IMR-90 (cell line): ENCODE measurements at regions not wholly inside any gene's neighbourhood (a gene's known extent, or its start where the extent isn't known, plus 50 kb on each side); places are given as distances from the start of the nearest gene placed in this dataset.

Experiments
- ATAC-seq: fragments of 200-7000 bp; cut with Tn5 transposase; 2 replicates; pipeline ENCODE4 v1.9.1; 2020; ENCODE audit warnings: low read depth, mild to moderate bottlenecking, moderate library complexity
- BruUV-seq: library from RNA; stranded (reverse); fragments of 400-500 nt; replicated peaks from 2 replicates; lab custom pipeline; 2021; lab: Mats Ljungman, UMichigan
- CTCF ChIA-PET: fragments of 300-600 bp; formaldehyde crosslinking; extraction: SDS; loops from one replicate; lab custom pipeline; 2021; ENCODE audit warnings: antibody characterized with exemption; lab: Yijun Ruan, JAX
- POLR2A ChIA-PET: fragments of 300-600 bp; sonication (Branson Sonifier 250); formaldehyde crosslinking; loops from one replicate; lab custom pipeline; 2022; ENCODE audit warnings: antibody characterized with exemption; ENCODE audit not compliant: unreplicated experiment; lab: Charles Lee
- DNase-seq: peaks from one replicate; pipeline ENCODE4 v3.0.0; 2013
- H2AFZ ChIP-seq: replicated peaks from 2 replicates; pipeline ENCODE3; 2013; ENCODE audit warnings: low read length, mild to moderate bottlenecking; ENCODE audit not compliant: poor library complexity
- H2AK5ac ChIP-seq: 2 replicates; pipeline ENCODE4 v1.6.1; 2013; ENCODE audit warnings: low read depth, low read length, inconsistent platforms
- H2AK9ac ChIP-seq: replicated peaks from 2 replicates; pipeline ENCODE3; 2013; ENCODE audit warnings: mild to moderate bottlenecking, low read depth, low read length, moderate library complexity; ENCODE audit not compliant: poor library complexity
- H2BK120ac ChIP-seq: 2 replicates; pipeline ENCODE4 v1.6.1; 2013; ENCODE audit warnings: low read depth, low read length, inconsistent platforms
- H2BK15ac ChIP-seq: 3 replicates; pipeline ENCODE4 v1.6.1; 2013; ENCODE audit warnings: low read depth, low read length, inconsistent platforms
- H2BK20ac ChIP-seq: 2 replicates; pipeline ENCODE4 v1.6.1; 2013; ENCODE audit warnings: low read depth, mild to moderate bottlenecking, inconsistent platforms, low read length, moderate library complexity
- H2BK5ac ChIP-seq: 2 replicates; pipeline ENCODE4 v1.6.1; 2013; ENCODE audit warnings: mild to moderate bottlenecking, low read depth, low read length, inconsistent platforms; ENCODE audit not compliant: poor library complexity, severe bottlenecking
- H3K14ac ChIP-seq: replicated peaks from 2 replicates; pipeline ENCODE4 v1.6.1; 2013; ENCODE audit warnings: low read depth, low read length, inconsistent platforms
- H3K18ac ChIP-seq: 2 replicates; pipeline ENCODE4 v1.6.1; 2013; ENCODE audit warnings: low read depth, low read length, control low read depth
- H3K23ac ChIP-seq: 2 replicates; pipeline ENCODE4 v1.6.1; 2013; ENCODE audit warnings: low read depth, low read length, inconsistent platforms
- H3K27ac ChIP-seq: 2 replicates; pipeline ENCODE4 v1.5.1; 2013; ENCODE audit warnings: mild to moderate bottlenecking, control low read depth, low read length; ENCODE audit not compliant: insufficient read depth
- H3K27me3 ChIP-seq: 2 replicates; pipeline ENCODE4 v1.6.1; 2013; ENCODE audit warnings: low read length; ENCODE audit not compliant: control insufficient read depth, insufficient read depth
- H3K36me3 ChIP-seq: 2 replicates; pipeline ENCODE4 v1.6.1; 2013; ENCODE audit warnings: low read length, mixed read lengths; ENCODE audit not compliant: control insufficient read depth, insufficient read depth
- H3K4ac ChIP-seq: 2 replicates; pipeline ENCODE4 v1.6.1; 2013; ENCODE audit warnings: low read depth, low read length, inconsistent platforms
- H3K4me1 ChIP-seq: 2 replicates; pipeline ENCODE4 v1.6.1; 2013; ENCODE audit warnings: low read length, mixed read lengths; ENCODE audit not compliant: control insufficient read depth, insufficient read depth
- H3K4me2 ChIP-seq: 2 replicates; pipeline ENCODE4 v1.6.1; 2013; ENCODE audit warnings: low read depth, mild to moderate bottlenecking, control low read depth, low read length, moderate library complexity
- H3K4me3 ChIP-seq: 2 replicates; pipeline ENCODE4 v1.5.1; 2013; ENCODE audit warnings: low read depth, mild to moderate bottlenecking, control low read depth, low read length, moderate library complexity; ENCODE audit not compliant: insufficient read depth
- H3K56ac ChIP-seq: 2 replicates; pipeline ENCODE4 v1.6.1; 2013; ENCODE audit warnings: low read length, inconsistent platforms; ENCODE audit not compliant: insufficient read depth; ENCODE audit errors: extremely low read depth
- H3K79me1 ChIP-seq, 2 experiments: 2 replicates each; pipeline ENCODE4 v1.6.1; 2013; ENCODE audit warnings: low read length in 2 of 2, inconsistent platforms in 1 of 2, low read depth in 1 of 2
- H3K9ac ChIP-seq: 2 replicates; pipeline ENCODE4 v1.6.1; 2013; ENCODE audit warnings: low read depth, low read length, control low read depth
- H3K9me1 ChIP-seq: 2 replicates; pipeline ENCODE4 v1.6.1; 2013; ENCODE audit warnings: low read length, inconsistent platforms; ENCODE audit not compliant: insufficient read depth
- H3K9me3 ChIP-seq: 2 replicates; pipeline ENCODE4 v1.6.1; 2013; ENCODE audit warnings: low read length; ENCODE audit not compliant: control insufficient read depth, insufficient read depth
- H4K20me1 ChIP-seq: 2 replicates; pipeline ENCODE4 v1.6.1; 2013; ENCODE audit warnings: low read length, inconsistent platforms; ENCODE audit not compliant: insufficient read depth
- H4K5ac ChIP-seq: 2 replicates; pipeline ENCODE4 v1.6.1; 2013; ENCODE audit warnings: mild to moderate bottlenecking, low read depth, low read length, control low read depth
- H4K8ac ChIP-seq, 2 experiments: 2 replicates each; pipeline ENCODE4 v1.6.1; 2013; ENCODE audit warnings: low read depth in 2 of 2, low read length in 2 of 2, control low read depth in 1 of 2, inconsistent platforms in 1 of 2
- H4K91ac ChIP-seq: 2 replicates; pipeline ENCODE4 v1.6.1; 2013; ENCODE audit warnings: low read depth, low read length, inconsistent platforms; ENCODE audit not compliant: insufficient read depth
- BHLHE40 ChIP-seq: fragments of 150-350 bp; IDR thresholded peaks from 2 replicates; pipeline ENCODE4 v1.6.1; 2016; ENCODE audit warnings: mild to moderate bottlenecking, low read depth, low read length
- CEBPB ChIP-seq: IDR thresholded peaks from 2 replicates; pipeline ENCODE4 v1.6.1; 2012; ENCODE audit warnings: low read depth, low read length, improper control_type of control experiment
- CHD1 ChIP-seq: IDR thresholded peaks from 2 replicates; pipeline ENCODE4 v1.6.1; 2012; ENCODE audit warnings: low read depth, low read length, improper control_type of control experiment
- ELK1 ChIP-seq: fragments of 150-350 bp; IDR thresholded peaks from 2 replicates; pipeline ENCODE4 v1.6.1; 2016; ENCODE audit warnings: low read depth, mild to moderate bottlenecking, low read length, moderate library complexity, borderline replicate concordance
- FOS ChIP-seq: fragments of 150-350 bp; IDR thresholded peaks from 2 replicates; pipeline ENCODE4 v1.6.1; 2016; ENCODE audit warnings: low read depth, low read length
- MAFK ChIP-seq: IDR thresholded peaks from 2 replicates; pipeline ENCODE4 v1.6.1; 2012; ENCODE audit warnings: low read depth, low read length, improper control_type of control experiment
- MAZ ChIP-seq: IDR thresholded peaks from 2 replicates; pipeline ENCODE4 v1.6.1; 2012; ENCODE audit warnings: low read depth, mild to moderate bottlenecking, low read length, improper control_type of control experiment, moderate library complexity, borderline replicate concordance
- MXI1 ChIP-seq: IDR thresholded peaks from 2 replicates; pipeline ENCODE4 v1.6.1; 2012; ENCODE audit warnings: low read depth, mild to moderate bottlenecking, low read length, moderate library complexity, borderline replicate concordance
- NFE2L2 ChIP-seq: fragments of 150-350 bp; IDR thresholded peaks from 2 replicates; pipeline ENCODE4 v1.6.1; 2016; ENCODE audit warnings: low read depth, mild to moderate bottlenecking, low read length
- POLR2A ChIP-seq: IDR thresholded peaks from 2 replicates; pipeline ENCODE4 v1.6.1; 2012; ENCODE audit warnings: mild to moderate bottlenecking, low read depth, low read length
- RAD21 ChIP-seq: IDR thresholded peaks from 2 replicates; pipeline ENCODE4 v1.6.1; 2012; ENCODE audit warnings: low read length, improper control_type of control experiment
- RCOR1 ChIP-seq: IDR thresholded peaks from 2 replicates; pipeline ENCODE4 v1.6.1; 2012; ENCODE audit warnings: mild to moderate bottlenecking, low read length, improper control_type of control experiment; ENCODE audit not compliant: insufficient replicate concordance
- RFX5 ChIP-seq: IDR thresholded peaks from 2 replicates; pipeline ENCODE4 v1.8.0; 2012; ENCODE audit warnings: low read depth, mild to moderate bottlenecking, low read length, moderate library complexity
- SMC3 ChIP-seq: fragments of 150-350 bp; IDR thresholded peaks from 2 replicates; pipeline ENCODE4 v1.6.1; 2016; ENCODE audit warnings: low read depth, mild to moderate bottlenecking, antibody characterized with exemption, low read length, moderate library complexity
- USF2 ChIP-seq: fragments of 150-350 bp; IDR thresholded peaks from 2 replicates; pipeline ENCODE4 v1.6.1; 2017; ENCODE audit warnings: mild to moderate bottlenecking, antibody characterized with exemption, low read length, low read depth
- WGBS, 2 experiments: methylation state at CpG; one replicate each; pipeline versions ENCODE4 v1.1.5 to v1.1.7; 2013; ENCODE audit warnings: missing lambda C conversion rate in 2 of 2; ENCODE audit not compliant: insufficient read length in 1 of 2; ENCODE audit errors: extremely low coverage in 2 of 2; 5-methylcytosine and 5-hydroxymethylcytosine counted together
- dilution Hi-C: fragments of 300-500 bp; cut with HindIII; formaldehyde crosslinking; loops from one replicate; pipeline ENCODE4 v1.14.3; 2018; ENCODE audit warnings: low sequenced_read_pairs; ENCODE audit not compliant: unreplicated experiment
- in situ Hi-C: fragments of 300-500 bp; cut with MboI; formaldehyde crosslinking; loops from 3 replicates; pipeline ENCODE4 v1.14.3; 2019; ENCODE audit warnings: low sequenced_read_pairs, inconsistent platforms, mixed read lengths
- intact Hi-C: fragments of 100-400 bp; cut with micrococcal nuclease; formaldehyde crosslinking; loops from 2 replicates; pipeline ENCODE4 v1.10.0; 2022
- TF ChIP-seq, protein P1 (sequence below): conservative IDR thresholded peaks from 2 replicates; pipeline ENCODE4 v1.5.1; 2012; ENCODE audit warnings: mild to moderate bottlenecking, low read depth, low read length, improper control_type of control experiment

DNA sequence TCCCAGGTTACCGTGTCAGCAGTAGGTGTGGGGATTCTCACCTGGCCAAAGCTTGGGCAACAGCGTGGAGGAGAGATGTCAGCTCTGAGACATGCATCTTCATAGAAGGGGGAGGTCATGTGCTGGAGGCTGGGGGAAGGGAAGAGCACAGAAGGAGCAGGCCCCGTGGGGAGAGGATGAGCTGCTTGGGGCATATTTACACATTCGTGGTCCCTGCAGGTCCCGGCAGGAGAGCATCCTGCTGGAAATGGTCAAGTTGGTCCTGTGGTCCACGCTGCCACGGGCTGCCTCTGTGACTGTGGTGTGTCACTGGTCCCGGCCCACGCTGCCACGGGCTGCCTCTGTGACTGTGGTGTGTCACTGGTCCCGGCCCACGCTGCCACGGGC, 195.1 kb upstream of the TWIST2 start:
- Histone ChIP-seq H3K9me3 (no peaks in the 10 kb centered on the region; the same call in 1 of the 2 replicates), H2BK120ac (no peak overlapping the region), H2AK9ac (no peak overlapping the region), H3K9me1 (no peaks in the 10 kb centered on the region), H2BK20ac (no peak overlapping the region), H2AK5ac (no peak overlapping the region), H3K36me3 (no peaks in the 10 kb centered on the region), H3K27me3 (peaks cover 2% of the 10 kb centered on the region), H3K9ac (no peak overlapping the region), H3K4ac (no peak overlapping the region), H3K4me3 (no peak overlapping the region), H2BK15ac (no peak overlapping the region), H3K4me2 (no peak overlapping the region), H4K5ac (no peak overlapping the region), H2BK5ac (no peak overlapping the region), H3K14ac (no peak overlapping the region), H3K4me1 (no peaks in the 10 kb centered on the region; the same call in 1 of the 2 replicates), H2AFZ (no peak overlapping the region), H3K79me1 (no peaks in the 10 kb centered on the region), H4K8ac (no peak overlapping the region), H3K23ac (no peak overlapping the region), H3K18ac (no peak overlapping the region), H4K20me1 (no peaks in the 10 kb centered on the region), H4K91ac (no peak overlapping the region), H3K27ac (no peak overlapping the region), H3K56ac (no peak overlapping the region)
- ChIA-PET POLR2A (no interaction called here), CTCF (interaction anchor here (0.6 kb wide), 1 partner anchor 54 kb away, joined by 4 read pairs; no protein-coding TSS in a partner anchor)
- DNase-seq, result no peak
- 71% methylated on average over 1 of the region's 13 CpGs; no CpG with 5 or more reads in 1 of the 2 experiments for WGBS, 2 experiments
- dilution Hi-C loops, result no loop called here
- ATAC-seq, result no peak
- TF ChIP-seq POLR2A (no peak), MAZ (no peak), RAD21 (no peak), RFX5 (no peak), SMC3 (no peak), CHD1 (no peak), ELK1 (no peak), NFE2L2 (no peak), CEBPB (no peak), USF2 (no peak), FOS (no peak), BHLHE40 (no peak), RCOR1 (no peak), MAFK (no peak), MXI1 (no peak)
- TF ChIP-seq, protein P1, sequence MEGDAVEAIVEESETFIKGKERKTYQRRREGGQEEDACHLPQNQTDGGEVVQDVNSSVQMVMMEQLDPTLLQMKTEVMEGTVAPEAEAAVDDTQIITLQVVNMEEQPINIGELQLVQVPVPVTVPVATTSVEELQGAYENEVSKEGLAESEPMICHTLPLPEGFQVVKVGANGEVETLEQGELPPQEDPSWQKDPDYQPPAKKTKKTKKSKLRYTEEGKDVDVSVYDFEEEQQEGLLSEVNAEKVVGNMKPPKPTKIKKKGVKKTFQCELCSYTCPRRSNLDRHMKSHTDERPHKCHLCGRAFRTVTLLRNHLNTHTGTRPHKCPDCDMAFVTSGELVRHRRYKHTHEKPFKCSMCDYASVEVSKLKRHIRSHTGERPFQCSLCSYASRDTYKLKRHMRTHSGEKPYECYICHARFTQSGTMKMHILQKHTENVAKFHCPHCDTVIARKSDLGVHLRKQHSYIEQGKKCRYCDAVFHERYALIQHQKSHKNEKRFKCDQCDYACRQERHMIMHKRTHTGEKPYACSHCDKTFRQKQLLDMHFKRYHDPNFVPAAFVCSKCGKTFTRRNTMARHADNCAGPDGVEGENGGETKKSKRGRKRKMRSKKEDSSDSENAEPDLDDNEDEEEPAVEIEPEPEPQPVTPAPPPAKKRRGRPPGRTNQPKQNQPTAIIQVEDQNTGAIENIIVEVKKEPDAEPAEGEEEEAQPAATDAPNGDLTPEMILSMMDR, result no peak
- intact Hi-C loops, result no loop called here
- in situ Hi-C loops, result no loop called here
- no TSS peak for BruUV-seq
